ENCODE measurements at regions not wholly inside any gene's neighbourhood (a gene's known extent, or its start where the extent isn't known, plus 50 kb on each side); places are given as distances from the start of the nearest gene placed in this dataset.

- no peak for TF ChIP-seq CTCF (IDR thresholded peaks at IDR 0.05; ENCODE audit: low read depth, low read length, missing control alignments)
- no peak for DNase-seq (ENCODE audit: low read depth)
- no peak overlapping the region for H3K4me3 ChIP-seq (ENCODE audit: low read depth, low read length)
Observed at GRCh38 chr9:78792745-78793144, 495.8 kb downstream of the PSAT1 start.

DNA sequence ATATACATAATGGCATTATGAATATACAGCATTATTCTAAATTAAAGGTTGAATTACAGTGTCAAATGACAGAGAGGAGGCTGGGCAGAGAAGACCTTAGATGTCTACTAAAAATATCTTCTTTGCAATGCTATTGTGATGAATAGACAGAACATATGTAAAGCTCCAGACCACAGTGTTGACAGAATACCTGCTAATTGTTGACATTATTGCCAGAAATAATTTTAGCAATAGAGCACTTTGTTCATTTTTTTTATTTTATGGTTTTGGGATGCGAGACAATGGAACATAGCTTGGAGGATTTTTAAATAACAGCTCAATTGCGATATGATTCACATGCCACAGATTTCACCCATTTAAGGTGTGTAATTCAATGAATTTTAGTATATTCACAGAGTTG lies 508.8 kb downstream of the PSAT1 start:
- DNase-seq (ENCODE audit: low read depth), result no peak
- no peak for TF ChIP-seq CTCF (IDR thresholded peaks at IDR 0.05; ENCODE audit: low read depth, low read length, missing control alignments)
- no peak overlapping the region for H3K4me3 ChIP-seq (ENCODE audit: low read depth, low read length)

GRCh38 chr9:78806492-78807160 lies 509.7 kb downstream of the PSAT1 start:
- H3K4me3 ChIP-seq (ENCODE audit: low read depth, low read length), result no peak overlapping the region
- TF ChIP-seq CTCF (IDR thresholded peaks at IDR 0.05; ENCODE audit: low read depth, low read length, missing control alignments), result no peak
- no peak for DNase-seq (ENCODE audit: low read depth)

GRCh38 chr9:78807286-78807685 lies 510.4 kb downstream of the PSAT1 start:
- no peak for DNase-seq (ENCODE audit: low read depth)
- no peak for TF ChIP-seq CTCF (IDR thresholded peaks at IDR 0.05; ENCODE audit: low read depth, low read length, missing control alignments)
- H3K4me3 ChIP-seq (ENCODE audit: low read depth, low read length), result no peak overlapping the region

DNA sequence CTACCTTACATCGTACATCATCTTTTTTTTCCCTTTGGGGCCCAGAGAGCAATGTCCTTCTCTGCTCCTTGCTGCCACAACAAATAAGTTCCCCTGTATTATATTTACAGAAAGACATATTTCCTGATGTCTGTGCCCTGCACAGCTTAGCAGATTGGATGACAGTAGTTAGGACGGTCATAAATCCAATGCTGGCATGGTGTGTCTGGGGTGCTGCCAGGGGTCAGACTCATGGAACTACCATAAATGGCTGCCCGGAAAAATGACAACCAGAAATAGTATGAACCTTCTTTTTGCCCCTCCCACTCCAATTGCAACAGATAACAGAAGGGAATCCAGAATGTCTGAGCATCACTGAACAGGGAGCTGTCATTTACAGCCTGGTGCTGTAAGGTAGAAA lies 511.1 kb downstream of the PSAT1 start:
- no peak overlapping the region for H3K4me3 ChIP-seq (ENCODE audit: low read depth, low read length)
- DNase-seq (ENCODE audit: low read depth), result no peak
- no peak for TF ChIP-seq CTCF (IDR thresholded peaks at IDR 0.05; ENCODE audit: low read depth, low read length, missing control alignments)

DNA sequence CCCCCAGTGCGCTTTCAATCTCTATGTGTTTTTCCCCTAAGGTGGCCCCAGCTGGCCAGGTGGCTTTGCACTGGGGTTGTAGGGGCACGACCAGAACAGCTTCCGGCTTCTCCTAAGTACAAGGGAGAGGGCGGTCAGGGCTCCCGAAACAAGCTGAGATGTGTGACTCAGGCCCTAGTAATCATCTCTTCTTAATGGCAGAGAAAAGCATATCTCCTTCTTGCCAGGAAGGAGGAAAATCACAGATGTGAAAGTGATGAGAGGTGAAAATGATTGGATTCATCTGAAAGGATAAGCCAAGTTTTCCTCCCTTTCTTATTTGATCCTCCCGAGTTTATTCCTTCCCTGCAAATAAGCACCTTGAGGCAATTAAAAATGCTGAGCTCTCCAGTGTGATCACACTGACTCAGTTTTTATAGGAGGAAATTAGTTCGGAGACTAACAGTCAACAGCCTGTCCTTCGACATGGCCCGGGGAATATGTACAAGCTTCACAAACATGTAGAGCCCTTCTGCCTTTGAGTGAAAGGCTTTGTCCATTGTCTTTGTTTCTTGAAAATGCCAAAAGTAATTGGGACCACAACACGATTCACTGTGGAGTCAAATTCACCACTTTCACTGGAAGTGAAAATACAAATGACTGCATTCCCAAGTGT lies 514.8 kb downstream of the PSAT1 start:
- no peak for DNase-seq (ENCODE audit: low read depth)
- H3K4me3 ChIP-seq (ENCODE audit: low read depth, low read length), result no peak overlapping the region
- TF ChIP-seq CTCF (IDR thresholded peaks at IDR 0.05; ENCODE audit: low read depth, low read length, missing control alignments), result no peak

GRCh38 chr9:78812665-78813064 lies 515.7 kb downstream of the PSAT1 start:
- no peak overlapping the region for H3K4me3 ChIP-seq (ENCODE audit: low read depth, low read length)
- DNase-seq (ENCODE audit: low read depth), result no peak
- TF ChIP-seq CTCF (IDR thresholded peaks at IDR 0.05; ENCODE audit: low read depth, low read length, missing control alignments), result no peak
